ENCODE measurements at regions not wholly inside any gene's neighbourhood (a gene's known extent, or its start where the extent isn't known, plus 50 kb on each side); places are given as distances from the start of the nearest gene placed in this dataset.
A peak's percentile ranks its signal among the peaks of the same experiment; 100 is the strongest.

- no peak for DNase-seq (ENCODE audit: low spot score)
Measured at GRCh38 chr2:146131785-146132184, 1611.9 kb upstream of the ZEB2 start.

- DNase-seq (ENCODE audit: low spot score), result no peak
Measured at GRCh38 chr2:146131048-146131447, 1611.1 kb upstream of the ZEB2 start.

GRCh38 chr2:146130290-146130689 is 1610.4 kb upstream of the ZEB2 start:
- no peak for DNase-seq (ENCODE audit: low spot score)

GRCh38 chr2:146129231-146129630 is 1609.3 kb upstream of the ZEB2 start:
- no peak for DNase-seq (ENCODE audit: low spot score)

- no peak for DNase-seq (ENCODE audit: low spot score)
Measured at GRCh38 chr2:146128216-146128615, 1608.3 kb upstream of the ZEB2 start.

- no peak for DNase-seq (ENCODE audit: low spot score)
Measured at GRCh38 chr2:146125551-146125950, 1605.6 kb upstream of the ZEB2 start.

GRCh38 chr2:146124741-146125140 is 1604.8 kb upstream of the ZEB2 start:
- DNase-seq (ENCODE audit: low spot score), result peak; percentile 4

GRCh38 chr2:146123714-146124113 is 1603.8 kb upstream of the ZEB2 start:
- no peak for DNase-seq (ENCODE audit: low spot score)

GRCh38 chr2:146123256-146123655 is 1603.3 kb upstream of the ZEB2 start:
- DNase-seq (ENCODE audit: low spot score), result no peak

- no peak for DNase-seq (ENCODE audit: low spot score)
Measured at GRCh38 chr2:146119586-146119985, 1599.7 kb upstream of the ZEB2 start.

GRCh38 chr2:146108993-146109392 is 1589.1 kb upstream of the ZEB2 start:
- DNase-seq (ENCODE audit: low spot score), result no peak

- no peak for DNase-seq (ENCODE audit: low spot score)
Measured at GRCh38 chr2:146094185-146094584, 1574.3 kb upstream of the ZEB2 start.

- no peak for DNase-seq (ENCODE audit: low spot score)
Measured at GRCh38 chr2:146081459-146081858, 1561.5 kb upstream of the ZEB2 start.

GRCh38 chr2:146080925-146081324 is 1561.0 kb upstream of the ZEB2 start:
- no peak for DNase-seq (ENCODE audit: low spot score)

- DNase-seq (ENCODE audit: low spot score), result no peak
Measured at GRCh38 chr2:146079216-146079615, 1559.3 kb upstream of the ZEB2 start.

GRCh38 chr2:146077156-146077555 is 1557.2 kb upstream of the ZEB2 start:
- DNase-seq (ENCODE audit: low spot score), result no peak

- DNase-seq (ENCODE audit: low spot score), result no peak
Measured at GRCh38 chr2:146068051-146068450, 1548.1 kb upstream of the ZEB2 start.

- DNase-seq (ENCODE audit: low spot score), result no peak
Measured at GRCh38 chr2:146048141-146048540, 1528.2 kb upstream of the ZEB2 start.

GRCh38 chr2:146041274-146041910 is 1521.5 kb upstream of the ZEB2 start:
- no peak for DNase-seq (ENCODE audit: low spot score)

GRCh38 chr2:146040051-146040450 is 1520.1 kb upstream of the ZEB2 start:
- DNase-seq (ENCODE audit: low spot score), result no peak

- no peak for DNase-seq (ENCODE audit: low spot score)
Measured at GRCh38 chr2:146038014-146038413, 1518.1 kb upstream of the ZEB2 start.

GRCh38 chr2:146037334-146037870 is 1517.5 kb upstream of the ZEB2 start:
- no peak for DNase-seq (ENCODE audit: low spot score)

- DNase-seq (ENCODE audit: low spot score), result no peak
Measured at GRCh38 chr2:146031158-146031557, 1511.2 kb upstream of the ZEB2 start.

- no peak for DNase-seq (ENCODE audit: low spot score)
Measured at GRCh38 chr2:146027156-146027555, 1507.2 kb upstream of the ZEB2 start.

All from kidney tubule cell (primary cell).